Activated CD8-positive, alpha-beta memory T cell treated with anti-CD3 and anti-CD28 coated beads, Interleukin-2, amount 10 ng/mL, durations not matched to agents 7 days and 5 days (primary cell): ENCODE measurements at regions not wholly inside any gene's neighbourhood (a gene's known extent, or its start where the extent isn't known, plus 50 kb on each side); places are given as distances from the start of the nearest gene placed in this dataset.

Experiments
- ATAC-seq: fragments of 150-1000 bp; cut with Tn5 transposase; one replicate; pipeline ENCODE4 v1.10.0; 2021; ENCODE audit warnings: moderate library complexity
- CTCF ChIA-PET: fragments of 350-600 bp; sonication (Branson Sonifier 250); formaldehyde crosslinking; loops from one replicate; lab custom pipeline; 2021; ENCODE audit warnings: antibody characterized with exemption; lab: Charles Lee
- DNase-seq: peaks from one replicate; pipeline ENCODE4 v3.0.0-alpha.2; 2020
- H3K27ac Mint-ChIP-seq: one replicate; pipeline ENCODE4 v1.8.0; 2021; ENCODE audit warnings: mild to moderate bottlenecking, mixed read lengths
- H3K27me3 Mint-ChIP-seq: one replicate; pipeline ENCODE4 v1.8.0; 2021; ENCODE audit warnings: mixed read lengths
- H3K36me3 Mint-ChIP-seq: one replicate; pipeline ENCODE4 v1.8.0; 2021; ENCODE audit warnings: mild to moderate bottlenecking, mixed read lengths
- H3K4me1 Mint-ChIP-seq: one replicate; pipeline ENCODE4 v1.8.0; 2021; ENCODE audit warnings: mixed read lengths
- H3K4me3 Mint-ChIP-seq: one replicate; pipeline ENCODE4 v1.8.0; 2021; ENCODE audit warnings: mild to moderate bottlenecking, moderate library complexity, mixed read lengths
- H3K9me3 Mint-ChIP-seq: one replicate; pipeline ENCODE4 v1.8.0; 2022; ENCODE audit warnings: low read depth, mixed read lengths

- no peak for ATAC-seq
- no peaks in the 10 kb centered on the region for H3K4me1 Mint-ChIP-seq
- H3K27me3 Mint-ChIP-seq: peaks cover 2% of the 10 kb centered on the region
- no peaks in the 10 kb centered on the region for H3K9me3 Mint-ChIP-seq
- CTCF ChIA-PET: interaction anchor here (0.7 to 1.0 kb wide), 2 partner anchors 96 to 1405 kb away, joined by 3 read pairs; no protein-coding TSS in a partner anchor
- no peaks in the 10 kb centered on the region for H3K36me3 Mint-ChIP-seq
- H3K27ac Mint-ChIP-seq: no peak overlapping the region
- no peak for DNase-seq
- no peak overlapping the region for H3K4me3 Mint-ChIP-seq
Observed at GRCh38 chr3:17844236-17844635, 101.8 kb upstream of the TBC1D5 start.

GRCh38 chr3:17841190-17841828 is 98.9 kb upstream of the TBC1D5 start:
- no peak overlapping the region for H3K4me3 Mint-ChIP-seq
- no peaks in the 10 kb centered on the region for H3K9me3 Mint-ChIP-seq
- H3K27me3 Mint-ChIP-seq: peaks cover 12% of the 10 kb centered on the region
- ATAC-seq (peak; percentile 89), DNase-seq (peak; percentile 80)
- no peaks in the 10 kb centered on the region for H3K4me1 Mint-ChIP-seq
- no peak overlapping the region for H3K27ac Mint-ChIP-seq
- CTCF ChIA-PET: interaction anchor here (0.5 to 3.0 kb wide), 38 partner anchors 10 to 1149 kb away, joined by 3 to 27 read pairs (median 4); no protein-coding TSS in a partner anchor
- no peaks in the 10 kb centered on the region for H3K36me3 Mint-ChIP-seq

DNA sequence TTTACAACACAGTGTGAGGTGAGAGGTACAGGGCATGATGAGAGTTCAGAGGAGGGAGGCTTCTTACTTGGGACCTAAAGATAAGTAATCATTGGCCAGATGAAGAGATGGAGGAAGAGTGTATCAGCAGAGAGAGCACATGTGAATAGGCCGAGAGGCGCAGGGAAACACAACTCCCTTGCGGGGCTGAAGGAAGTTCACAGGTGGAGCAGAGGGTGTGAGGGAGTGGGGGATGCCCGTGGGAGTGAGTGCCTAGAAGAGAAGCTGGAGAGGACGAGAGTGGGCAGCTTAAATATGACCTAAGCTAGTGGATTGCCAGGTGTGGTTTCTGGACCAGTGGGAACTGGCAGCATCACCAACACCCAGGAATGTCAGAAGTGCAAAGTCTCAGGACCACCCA is 98.2 kb upstream of the TBC1D5 start:
- DNase-seq (no peak), ATAC-seq (no peak)
- H3K36me3 Mint-ChIP-seq: no peaks in the 10 kb centered on the region
- no peaks in the 10 kb centered on the region for H3K4me1 Mint-ChIP-seq
- H3K4me3 Mint-ChIP-seq: no peak overlapping the region
- no peaks in the 10 kb centered on the region for H3K9me3 Mint-ChIP-seq
- H3K27me3 Mint-ChIP-seq: peaks cover 12% of the 10 kb centered on the region
- CTCF ChIA-PET: interaction anchor here (0.6 to 3.0 kb wide), 34 partner anchors 9 to 1148 kb away, joined by 3 to 27 read pairs (median 4); no protein-coding TSS in a partner anchor
- H3K27ac Mint-ChIP-seq: no peak overlapping the region

GRCh38 chr3:17840126-17840525 is 97.7 kb upstream of the TBC1D5 start:
- CTCF ChIA-PET: interaction anchor here (1.1 to 3.0 kb wide), 9 partner anchors 9 to 410 kb away, joined by 3 to 27 read pairs (median 5); no protein-coding TSS in a partner anchor
- no peaks in the 10 kb centered on the region for H3K9me3 Mint-ChIP-seq
- no peak overlapping the region for H3K27ac Mint-ChIP-seq
- H3K4me3 Mint-ChIP-seq: no peak overlapping the region
- H3K4me1 Mint-ChIP-seq: no peaks in the 10 kb centered on the region
- ATAC-seq: no peak
- no peak for DNase-seq
- peaks cover 12% of the 10 kb centered on the region for H3K27me3 Mint-ChIP-seq
- no peaks in the 10 kb centered on the region for H3K36me3 Mint-ChIP-seq

DNA sequence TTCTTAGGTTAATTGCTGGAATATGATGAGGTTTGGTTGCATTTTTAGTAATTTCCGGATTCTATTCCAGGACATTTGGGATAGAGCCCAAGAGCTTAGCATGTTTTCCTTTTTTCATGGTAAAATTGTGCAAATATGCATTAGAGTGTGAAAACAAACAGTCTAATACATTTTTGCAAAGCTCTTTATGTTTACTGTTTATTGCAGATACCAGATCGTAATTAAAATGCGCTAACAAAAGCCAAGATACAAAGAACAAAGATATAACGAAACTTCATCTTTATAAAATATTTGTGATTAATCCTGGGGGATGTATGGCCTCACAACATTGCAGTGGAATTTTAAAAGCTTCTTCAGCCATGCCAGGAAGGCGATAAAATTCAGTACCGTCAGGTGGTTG is 94.5 kb upstream of the TBC1D5 start:
- DNase-seq (no peak), ATAC-seq (no peak)
- Mint-ChIP-seq H3K4me3 (no peak overlapping the region), H3K27me3 (peaks cover 20% of the 10 kb centered on the region), H3K27ac (no peak overlapping the region), H3K9me3 (no peaks in the 10 kb centered on the region), H3K4me1 (no peaks in the 10 kb centered on the region), H3K36me3 (no peaks in the 10 kb centered on the region)
- CTCF ChIA-PET: interaction anchor here (1.2 kb wide), 1 partner anchor 89 kb away, joined by 3 read pairs; no protein-coding TSS in a partner anchor

GRCh38 chr3:17836092-17836491 is 93.7 kb upstream of the TBC1D5 start:
- no peaks in the 10 kb centered on the region for H3K4me1 Mint-ChIP-seq
- H3K4me3 Mint-ChIP-seq: no peak overlapping the region
- no peak overlapping the region for H3K27ac Mint-ChIP-seq
- CTCF ChIA-PET: no interaction called here
- no peaks in the 10 kb centered on the region for H3K36me3 Mint-ChIP-seq
- H3K9me3 Mint-ChIP-seq: no peaks in the 10 kb centered on the region
- no peak for DNase-seq
- H3K27me3 Mint-ChIP-seq: peaks cover 19% of the 10 kb centered on the region
- no peak for ATAC-seq

DNA sequence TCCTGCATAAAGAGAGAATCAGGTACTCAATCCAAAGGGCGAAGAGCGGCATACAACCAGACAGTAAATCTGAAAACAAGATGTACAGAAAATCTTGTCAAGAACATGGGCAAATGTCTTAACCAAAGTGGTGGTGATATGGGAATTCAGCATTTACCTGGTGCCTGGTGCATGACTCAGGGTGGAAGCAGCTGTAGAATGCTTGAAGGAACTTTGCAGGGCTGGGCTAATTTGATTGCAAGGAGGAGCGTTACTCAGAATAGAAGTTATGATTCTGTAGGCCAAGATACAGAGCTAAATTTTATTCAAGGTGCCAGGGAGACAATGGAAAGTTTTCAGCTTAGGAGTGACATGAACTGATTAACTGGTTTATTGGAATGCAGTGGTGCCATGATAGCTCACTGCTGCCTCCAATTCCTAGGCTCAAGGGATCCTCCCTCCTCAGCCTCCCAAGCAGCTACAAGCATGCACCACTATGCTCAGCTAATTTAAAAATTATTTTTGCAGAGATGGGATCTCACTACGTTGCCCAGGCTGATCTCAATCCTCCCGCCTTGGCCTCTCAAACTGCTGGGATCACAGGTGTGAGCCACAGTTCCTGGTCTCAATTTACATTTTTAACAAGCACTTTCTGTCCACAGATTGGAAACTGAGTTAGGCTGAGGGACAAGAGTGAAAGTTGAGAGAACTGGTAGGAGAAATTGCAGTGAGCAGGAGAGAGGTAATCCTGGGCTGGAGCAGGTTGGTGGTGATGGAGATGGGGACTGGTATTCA is 91.5 kb upstream of the TBC1D5 start:
- no peaks in the 10 kb centered on the region for H3K36me3 Mint-ChIP-seq
- ATAC-seq (no peak), DNase-seq (no peak)
- no peaks in the 10 kb centered on the region for H3K9me3 Mint-ChIP-seq
- no peak overlapping the region for H3K4me3 Mint-ChIP-seq
- H3K4me1 Mint-ChIP-seq: no peaks in the 10 kb centered on the region
- CTCF ChIA-PET: no interaction called here
- peaks cover 21% of the 10 kb centered on the region for H3K27me3 Mint-ChIP-seq
- no peak overlapping the region for H3K27ac Mint-ChIP-seq

GRCh38 chr3:17832016-17832415 is 89.6 kb upstream of the TBC1D5 start:
- Mint-ChIP-seq H3K4me3 (no peak overlapping the region), H3K4me1 (no peaks in the 10 kb centered on the region), H3K36me3 (no peaks in the 10 kb centered on the region), H3K27ac (no peak overlapping the region), H3K9me3 (no peaks in the 10 kb centered on the region), H3K27me3 (peaks cover 26% of the 10 kb centered on the region)
- DNase-seq (no peak), ATAC-seq (no peak)
- CTCF ChIA-PET: interaction anchor here (1.3 to 1.8 kb wide), 2 partner anchors 9 to 11 kb away, joined by 6 read pairs; no protein-coding TSS in a partner anchor

DNA sequence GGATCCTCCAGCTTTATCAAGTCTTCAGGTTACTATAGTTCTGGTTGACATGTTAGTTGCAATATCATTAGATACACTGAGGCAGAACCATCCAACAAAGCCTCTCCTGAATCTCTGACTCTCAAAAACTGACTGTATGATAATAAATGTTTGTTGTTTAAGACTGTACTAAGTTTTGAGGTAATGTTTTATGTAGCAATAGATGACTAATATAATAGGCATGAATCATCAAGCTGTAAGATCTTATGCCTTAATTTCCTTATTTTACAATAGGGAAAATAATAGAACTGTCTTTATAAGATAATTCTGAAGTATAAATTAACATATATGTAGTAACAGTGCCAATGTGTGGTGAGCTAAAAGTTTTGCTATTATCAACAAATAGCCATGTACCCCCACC is 88.9 kb upstream of the TBC1D5 start:
- DNase-seq: no peak
- CTCF ChIA-PET: interaction anchor here (1.3 to 1.8 kb wide), 2 partner anchors 10 to 12 kb away, joined by 6 read pairs; no protein-coding TSS in a partner anchor

DNA sequence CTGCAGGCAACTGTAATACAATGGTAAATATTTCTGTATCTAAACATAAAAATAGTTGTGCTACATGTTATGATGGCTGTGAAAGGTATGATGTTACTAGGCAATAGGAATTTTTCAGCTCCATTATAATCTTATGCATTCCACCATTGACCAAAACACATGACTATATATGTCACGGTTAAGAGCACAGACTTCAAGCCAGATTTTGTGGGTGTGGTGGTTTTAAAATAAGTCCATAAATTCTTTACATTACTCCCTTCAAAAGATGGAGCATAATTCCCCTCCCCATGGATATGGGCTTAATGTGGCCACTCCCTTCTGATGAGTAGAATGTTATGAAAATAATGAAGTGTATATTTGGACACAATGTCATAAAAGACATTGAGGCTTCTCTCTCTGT is 88.4 kb upstream of the TBC1D5 start:
- Mint-ChIP-seq H3K36me3 (no peaks in the 10 kb centered on the region), H3K27me3 (peaks cover 30% of the 10 kb centered on the region), H3K4me1 (no peaks in the 10 kb centered on the region), H3K9me3 (no peaks in the 10 kb centered on the region), H3K27ac (no peak overlapping the region), H3K4me3 (no peak overlapping the region)
- ATAC-seq: no peak
- CTCF ChIA-PET: interaction anchor here (1.3 kb wide), 1 partner anchor 10 kb away, joined by 6 read pairs; no protein-coding TSS in a partner anchor
- no peak for DNase-seq

More for the DNA sequence above, 88.9 kb upstream of the TBC1D5 start:
- ATAC-seq: no peak
- H3K4me3 Mint-ChIP-seq: no peak overlapping the region
- no peaks in the 10 kb centered on the region for H3K9me3 Mint-ChIP-seq
- H3K27ac Mint-ChIP-seq: no peak overlapping the region
- peaks cover 29% of the 10 kb centered on the region for H3K27me3 Mint-ChIP-seq
- H3K36me3 Mint-ChIP-seq: no peaks in the 10 kb centered on the region
- H3K4me1 Mint-ChIP-seq: no peaks in the 10 kb centered on the region

- Mint-ChIP-seq H3K36me3 (no peaks in the 10 kb centered on the region), H3K4me1 (no peaks in the 10 kb centered on the region), H3K9me3 (no peaks in the 10 kb centered on the region), H3K27me3 (peaks cover 42% of the 10 kb centered on the region), H3K4me3 (no peak overlapping the region), H3K27ac (no peak overlapping the region)
- ATAC-seq: no peak
- DNase-seq: no peak
- CTCF ChIA-PET: interaction anchor here (1.0 kb wide), 1 partner anchor 14 kb away, joined by 5 read pairs; no protein-coding TSS in a partner anchor
Observed at GRCh38 chr3:17828388-17828787, 86.0 kb upstream of the TBC1D5 start.

GRCh38 chr3:17825298-17825697 is 82.9 kb upstream of the TBC1D5 start:
- DNase-seq (no peak), ATAC-seq (no peak)
- Mint-ChIP-seq H3K9me3 (no peaks in the 10 kb centered on the region), H3K36me3 (no peaks in the 10 kb centered on the region), H3K27ac (no peak overlapping the region), H3K4me3 (no peak overlapping the region), H3K4me1 (no peaks in the 10 kb centered on the region), H3K27me3 (peaks cover 48% of the 10 kb centered on the region)
- CTCF ChIA-PET: no interaction called here

- Mint-ChIP-seq H3K4me1 (no peaks in the 10 kb centered on the region), H3K9me3 (no peaks in the 10 kb centered on the region), H3K36me3 (no peaks in the 10 kb centered on the region), H3K27ac (no peak overlapping the region), H3K27me3 (peaks cover 46% of the 10 kb centered on the region), H3K4me3 (no peak overlapping the region)
- DNase-seq (no peak), ATAC-seq (no peak)
- CTCF ChIA-PET: interaction anchor here (1.7 kb wide), 1 partner anchor 17 kb away, joined by 5 read pairs; no protein-coding TSS in a partner anchor
Observed at GRCh38 chr3:17823816-17824215, 81.4 kb upstream of the TBC1D5 start.
